NCI-H345 treated with DMSO at 0.1 percent for 48 hours (cell line): ENCODE measurements at regions not wholly inside any gene's neighbourhood (a gene's known extent, or its start where the extent isn't known, plus 50 kb on each side); places are given as distances from the start of the nearest gene placed in this dataset.

Experiments used
- DNase-seq: peaks from one replicate; lab custom pipeline; 2025; ENCODE audit not compliant: unreplicated experiment; lab: John Stamatoyannopoulos, UW

DNA sequence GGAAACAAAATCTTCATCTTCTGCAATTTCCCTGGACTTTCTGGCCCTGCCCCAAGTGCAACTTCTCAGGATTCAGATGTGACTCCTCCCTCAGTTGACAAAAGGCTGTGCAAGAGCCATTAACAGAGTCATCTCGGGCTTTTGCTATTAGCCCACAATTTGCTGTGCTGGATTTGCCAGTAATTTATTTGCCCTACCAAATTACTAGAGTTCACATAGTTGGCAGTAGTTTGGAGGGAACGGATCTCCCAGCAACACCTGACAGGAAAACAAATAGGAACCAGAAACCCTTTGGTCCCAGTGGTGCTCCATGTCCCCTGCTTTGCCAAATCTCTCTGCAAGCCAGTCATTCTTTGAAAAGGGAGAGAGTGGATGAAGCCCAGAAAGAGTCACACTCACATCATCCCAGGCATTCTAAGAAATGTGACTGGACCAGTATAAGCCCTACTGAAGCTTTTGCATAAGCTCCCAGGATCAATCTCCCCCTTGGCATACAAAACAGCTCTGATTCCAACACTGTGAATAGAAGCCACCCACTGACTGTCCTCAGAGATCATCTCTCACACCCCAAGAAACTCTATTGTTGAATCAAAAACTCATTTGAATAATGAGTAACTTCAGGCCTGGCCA is 350.1 kb upstream of the NBEA start:
- no peak for DNase-seq

DNA sequence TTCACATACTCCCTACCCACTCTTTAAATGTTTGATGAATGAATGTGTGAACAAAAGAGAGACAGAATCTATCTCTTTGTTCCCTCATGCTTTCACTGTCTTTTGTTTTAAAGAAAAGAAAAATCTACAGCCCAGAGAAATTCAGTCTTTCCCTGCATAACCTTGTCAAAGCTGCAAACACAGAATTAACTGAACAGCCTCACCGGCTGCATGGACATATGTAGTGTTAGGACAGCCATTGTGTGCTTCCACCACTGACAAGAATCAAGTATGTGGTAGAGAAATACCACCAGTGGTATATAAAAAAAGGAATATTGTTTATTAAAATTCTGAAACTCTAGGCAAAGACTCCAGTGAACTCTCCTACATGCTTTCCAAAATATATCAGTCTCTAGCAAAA is 348.4 kb upstream of the NBEA start:
- no peak for DNase-seq

DNA sequence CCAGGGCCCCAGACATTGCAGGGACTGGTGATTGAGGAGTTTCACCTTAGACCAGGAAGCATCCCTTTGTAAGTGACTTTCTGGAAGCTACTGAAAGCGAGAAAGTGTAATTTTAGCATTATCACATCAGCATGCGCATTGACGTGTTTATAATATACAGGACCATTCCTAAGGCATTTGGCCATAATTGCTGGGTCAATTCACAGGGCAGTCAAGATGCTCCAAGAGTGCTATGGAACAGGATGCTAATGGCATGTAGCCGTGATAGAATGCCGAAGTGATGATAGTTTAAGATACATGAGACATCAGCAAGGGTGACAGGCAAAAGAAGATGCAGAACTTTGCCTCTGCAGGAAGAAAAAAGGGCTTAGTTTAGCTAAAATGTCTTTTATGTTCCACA is 347.6 kb upstream of the NBEA start:
- no peak for DNase-seq

DNA sequence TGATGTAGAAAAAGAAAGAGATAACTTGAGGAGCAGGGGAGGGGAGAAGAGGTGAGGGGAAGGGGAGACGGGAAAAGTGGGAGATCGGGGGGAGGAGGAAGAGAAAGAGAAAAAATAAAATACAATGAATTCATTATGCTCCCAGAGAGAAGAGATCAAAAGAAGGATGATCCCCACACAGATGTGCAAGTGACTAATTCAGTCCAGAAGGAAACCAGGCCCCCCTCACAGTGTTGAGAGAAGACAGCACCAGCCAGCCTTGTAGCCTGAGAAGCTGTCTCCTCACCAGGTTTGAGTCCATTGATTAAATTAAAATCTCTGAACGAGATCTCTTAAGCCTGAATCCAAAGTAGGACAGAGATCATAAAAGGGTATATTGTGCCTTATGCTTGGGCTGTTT is 333.7 kb upstream of the NBEA start:
- no peak for DNase-seq

DNA sequence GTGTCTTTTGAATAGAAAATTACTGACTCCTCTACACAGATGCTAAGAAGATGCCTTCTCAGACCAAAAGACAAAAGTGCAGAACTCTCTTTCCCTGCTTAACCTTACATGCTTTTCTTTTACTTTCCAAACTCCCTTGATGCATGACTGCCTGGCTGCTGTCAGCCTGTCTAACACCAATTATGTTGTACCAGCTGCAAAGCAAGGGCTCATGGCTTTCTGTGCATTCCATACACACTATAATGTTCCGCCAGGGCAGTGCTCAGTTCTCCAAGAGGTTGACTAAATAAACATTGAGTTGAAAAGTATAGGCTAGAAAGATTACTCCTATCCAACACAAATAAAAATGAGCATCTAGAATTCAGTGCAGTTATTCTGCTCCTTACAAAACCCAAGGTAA is 330.4 kb upstream of the NBEA start:
- DNase-seq = no peak

DNA sequence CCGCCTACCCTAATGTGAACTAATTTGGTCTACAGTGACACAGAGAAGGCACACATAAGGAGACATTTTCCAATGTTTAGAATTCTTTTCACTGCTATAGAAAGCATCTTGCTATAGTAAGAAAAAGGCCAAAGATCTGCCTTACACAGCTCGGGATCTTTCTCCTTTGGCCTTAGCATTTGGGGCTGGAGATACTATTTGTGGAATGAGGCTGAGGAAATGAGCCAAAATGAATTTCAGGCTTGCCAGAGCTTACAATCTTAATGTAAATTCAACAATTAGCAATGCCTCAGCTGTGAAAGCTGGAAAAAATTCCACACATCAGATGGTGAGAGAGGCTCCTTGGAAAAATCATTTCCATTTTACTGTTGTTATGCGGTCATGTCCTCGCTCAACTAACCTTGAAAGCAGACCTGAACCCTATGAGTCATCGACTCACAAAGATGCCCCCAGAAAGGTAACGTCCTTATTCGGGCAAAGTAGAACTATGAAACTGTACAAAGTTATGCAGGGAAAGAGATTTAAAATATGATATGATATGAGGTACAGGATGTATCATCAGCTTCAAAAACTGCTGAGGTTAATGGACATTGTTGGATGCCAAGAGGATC is 324.5 kb upstream of the NBEA start:
- no peak for DNase-seq

DNA sequence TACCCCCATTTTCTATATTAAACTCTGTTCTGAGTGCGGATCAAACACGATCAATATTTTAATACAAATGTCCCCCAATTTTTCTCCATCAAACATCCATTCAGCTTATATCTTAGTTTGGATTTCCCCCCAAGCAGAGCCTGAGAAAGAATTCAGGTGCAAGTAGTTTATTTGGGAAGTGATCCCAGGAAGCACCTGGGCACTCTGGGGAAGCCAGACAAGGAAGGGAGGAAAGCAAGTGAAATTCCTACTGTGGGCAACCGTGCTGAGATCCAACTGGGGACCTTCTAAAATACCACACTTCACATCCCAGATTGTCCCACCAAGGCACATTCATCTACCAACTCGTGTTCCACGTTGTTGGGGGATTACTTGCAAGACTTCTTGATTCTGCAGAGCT is 323.4 kb upstream of the NBEA start:
- no peak for DNase-seq

DNA sequence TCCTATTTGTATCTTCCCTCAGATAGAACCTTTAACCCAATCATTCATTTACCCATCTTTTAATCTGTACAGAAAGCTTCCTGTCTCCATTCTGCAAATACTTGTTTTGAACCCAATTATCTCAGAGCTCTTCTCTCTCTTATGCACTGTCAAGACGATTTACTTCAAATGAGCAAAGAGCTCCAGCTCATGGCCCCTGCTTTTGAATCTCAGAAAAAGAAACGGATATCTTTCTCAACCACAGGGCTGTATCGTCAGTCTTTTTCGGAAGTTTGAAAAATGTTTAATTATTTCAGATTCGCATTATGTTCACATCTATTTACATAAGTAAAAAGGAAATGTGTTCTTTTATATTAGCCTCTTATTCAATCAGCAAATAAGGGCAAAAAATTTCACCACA is 322.7 kb upstream of the NBEA start:
- no peak for DNase-seq

DNA sequence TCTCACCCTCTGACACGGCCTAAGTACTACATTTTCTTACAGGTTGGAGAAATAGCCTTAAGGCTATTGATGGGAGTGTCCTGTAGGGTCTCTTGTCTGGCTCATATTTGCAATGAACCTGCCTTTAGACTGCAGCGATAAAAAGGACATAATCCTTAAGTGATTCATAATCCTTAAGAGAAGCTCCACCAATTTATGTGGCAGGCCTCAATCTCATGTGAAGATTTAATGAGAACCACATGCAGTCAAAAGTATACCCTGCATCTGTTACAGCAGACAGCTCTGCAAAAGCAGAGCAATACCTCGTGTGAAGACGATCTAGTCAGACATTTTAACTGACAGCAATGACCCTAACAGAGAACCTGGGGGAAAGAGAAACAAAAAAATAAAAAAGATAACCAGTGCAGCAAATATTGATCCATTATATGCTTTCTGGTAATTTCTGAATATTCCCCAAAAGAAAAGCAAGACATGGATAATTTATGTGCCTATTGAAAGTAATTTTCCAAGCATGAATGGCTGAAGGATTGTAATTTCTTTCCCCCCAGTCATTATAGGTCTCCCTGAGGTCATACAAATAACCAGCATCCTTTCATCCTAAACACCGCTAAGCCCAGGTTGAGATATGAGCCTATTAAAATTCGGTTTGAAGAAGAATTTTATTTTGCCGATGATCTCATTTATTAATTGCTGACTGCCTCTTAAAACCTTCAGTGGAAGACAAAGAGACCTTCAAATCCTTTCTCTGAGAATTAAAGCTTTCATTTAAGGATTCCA is 321.8 kb upstream of the NBEA start:
- no peak for DNase-seq

DNA sequence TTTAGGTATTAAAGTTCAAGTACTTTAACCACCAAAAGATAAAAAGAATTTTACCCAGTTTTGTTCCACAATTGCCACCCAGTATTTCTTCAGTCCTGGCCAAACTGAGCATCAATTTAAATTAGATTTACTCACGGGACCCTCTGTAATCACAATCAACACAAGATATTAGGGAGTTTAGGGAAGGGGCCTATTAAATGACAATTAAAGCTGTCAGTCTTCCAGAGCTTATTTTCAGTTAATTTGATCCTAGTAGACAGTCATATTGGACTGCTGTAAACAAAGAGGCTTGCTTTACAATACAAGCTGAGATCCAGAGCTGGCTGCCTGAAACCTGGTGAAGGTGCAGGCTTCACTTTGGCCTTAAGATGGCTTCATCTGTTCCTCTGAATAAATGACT is 321.2 kb upstream of the NBEA start:
- no peak for DNase-seq

DNA sequence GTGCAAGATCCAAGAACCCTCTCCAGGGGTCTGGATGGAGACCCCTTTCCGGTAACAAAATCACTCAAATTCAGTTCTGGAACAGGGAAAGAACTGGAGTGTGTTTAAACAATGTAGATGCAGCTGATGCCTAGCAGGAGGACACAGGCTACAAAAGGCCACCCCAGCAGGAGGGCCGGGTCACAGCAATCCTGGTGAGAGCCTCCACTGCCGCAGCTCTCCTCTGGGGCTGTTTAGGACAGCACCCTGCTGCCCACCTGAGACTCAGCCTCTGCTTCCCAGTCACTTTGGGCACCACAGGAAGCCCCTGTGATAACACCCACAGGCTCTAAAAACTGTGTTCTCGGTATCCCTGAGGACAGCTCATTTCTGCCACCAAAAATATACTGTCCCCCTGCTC is 318.7 kb upstream of the NBEA start:
- peak; percentile 15 for DNase-seq

DNA sequence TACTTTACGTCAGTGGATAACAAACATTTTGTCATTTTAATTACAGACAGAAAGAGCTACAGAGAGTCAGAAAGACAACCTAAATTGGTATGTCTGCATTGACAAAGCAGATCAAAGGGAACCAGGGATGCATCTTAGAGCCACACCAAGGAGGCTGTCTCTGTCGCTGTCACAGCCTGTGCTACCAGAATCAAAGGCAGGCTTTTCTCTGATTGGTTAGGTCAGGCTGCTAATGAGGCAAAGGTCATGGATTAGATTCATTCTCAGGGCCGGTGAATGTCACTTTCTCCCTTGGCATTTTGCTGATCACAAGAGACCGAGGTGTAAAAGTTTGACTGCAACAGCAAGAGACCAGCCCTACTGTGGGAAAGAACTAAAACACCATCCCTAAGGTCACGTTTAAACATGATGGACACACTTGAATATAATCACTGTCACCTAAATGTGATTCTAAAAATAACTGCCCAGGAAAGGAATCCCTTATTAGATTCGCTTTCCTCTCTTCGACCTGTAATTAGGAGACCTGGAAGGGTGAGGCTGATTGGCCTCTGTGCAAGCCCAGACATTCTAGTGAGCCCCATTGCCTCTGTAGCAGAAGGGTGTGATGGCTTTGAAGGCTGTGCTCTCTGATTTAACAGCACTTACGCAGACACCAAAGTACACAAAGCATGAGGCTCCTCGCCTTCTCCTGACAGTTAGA is 314.4 kb upstream of the NBEA start:
- no peak for DNase-seq

DNA sequence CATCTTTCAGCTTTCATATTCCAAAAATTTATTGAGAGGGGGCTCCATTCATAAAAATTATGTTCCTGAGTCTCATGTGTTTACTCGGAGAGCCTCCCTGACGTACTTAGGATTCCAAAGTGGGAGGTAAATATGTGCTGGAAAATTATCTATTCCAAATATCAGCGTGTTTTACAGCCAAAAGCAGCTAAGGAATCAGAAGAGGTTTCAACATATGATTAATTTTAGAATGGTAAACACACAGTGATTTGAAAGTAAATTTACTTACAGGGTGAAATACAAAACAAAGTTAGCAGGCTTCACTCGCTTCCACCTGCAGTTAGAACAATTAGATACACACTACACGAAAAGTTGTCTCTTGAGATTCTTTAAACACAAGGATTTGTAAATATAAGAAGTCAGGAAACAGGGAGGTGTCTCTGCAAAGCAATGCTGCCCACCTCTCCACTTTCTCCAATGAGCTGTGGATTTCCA is 313.8 kb upstream of the NBEA start:
- DNase-seq = no peak

DNA sequence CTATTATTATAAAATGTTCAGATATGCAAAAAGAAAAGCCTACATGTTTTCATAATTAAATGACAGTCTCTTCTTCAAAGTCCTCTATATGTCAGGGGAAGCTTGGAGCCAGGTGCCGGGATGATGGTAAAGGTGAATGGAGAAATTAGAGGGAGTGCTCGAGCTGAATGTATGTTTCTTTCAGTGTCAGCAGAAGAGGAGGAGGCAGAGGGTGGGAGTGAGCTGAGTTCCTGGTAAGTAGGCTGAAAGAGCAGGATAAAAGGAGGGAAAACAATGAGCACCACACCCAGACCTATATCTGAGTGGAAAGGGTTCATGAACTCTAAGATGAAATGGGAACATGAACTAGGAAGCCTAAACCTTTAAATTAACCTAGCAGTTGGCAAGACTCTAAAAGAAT is 307.6 kb upstream of the NBEA start:
- DNase-seq = no peak

DNA sequence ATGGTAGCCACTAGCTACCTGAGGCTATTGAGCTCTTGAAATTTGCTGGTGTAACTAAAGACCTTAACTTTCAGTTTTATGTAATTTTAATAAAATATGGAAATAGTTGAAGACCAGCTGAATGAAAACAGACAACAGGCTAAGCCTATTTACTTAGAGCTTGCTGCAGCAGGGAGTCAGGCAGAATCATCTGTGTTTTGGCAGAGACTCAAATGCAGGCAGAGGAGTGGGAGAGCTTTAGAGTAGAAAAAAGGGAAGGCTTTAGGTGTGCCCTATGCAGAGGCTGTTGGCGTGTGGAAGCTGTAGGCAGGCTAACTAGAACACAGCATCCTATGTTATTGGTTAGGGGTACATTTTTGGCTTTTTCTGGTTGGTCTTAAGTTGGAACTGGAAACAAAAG is 304.9 kb upstream of the NBEA start:
- DNase-seq = peak; percentile 1

DNA sequence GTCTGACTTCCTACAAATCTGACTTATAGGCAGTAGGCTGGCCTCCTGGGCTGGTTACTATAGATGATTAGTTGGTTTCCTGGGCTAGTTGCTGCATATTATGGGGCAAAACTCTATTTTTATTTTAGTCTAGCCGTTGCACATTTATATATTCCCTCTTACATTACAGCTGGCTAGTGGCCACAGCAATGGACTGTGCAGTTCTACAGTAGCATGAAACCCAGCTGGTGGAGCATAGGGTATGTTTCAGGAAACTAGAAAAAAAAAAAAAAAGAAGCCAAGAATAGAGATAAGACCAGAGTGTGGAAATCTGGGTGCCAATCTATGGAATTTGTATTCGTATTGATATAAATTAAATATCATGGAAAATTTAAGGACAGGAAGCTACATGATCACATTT is 304.4 kb upstream of the NBEA start:
- no peak for DNase-seq

DNA sequence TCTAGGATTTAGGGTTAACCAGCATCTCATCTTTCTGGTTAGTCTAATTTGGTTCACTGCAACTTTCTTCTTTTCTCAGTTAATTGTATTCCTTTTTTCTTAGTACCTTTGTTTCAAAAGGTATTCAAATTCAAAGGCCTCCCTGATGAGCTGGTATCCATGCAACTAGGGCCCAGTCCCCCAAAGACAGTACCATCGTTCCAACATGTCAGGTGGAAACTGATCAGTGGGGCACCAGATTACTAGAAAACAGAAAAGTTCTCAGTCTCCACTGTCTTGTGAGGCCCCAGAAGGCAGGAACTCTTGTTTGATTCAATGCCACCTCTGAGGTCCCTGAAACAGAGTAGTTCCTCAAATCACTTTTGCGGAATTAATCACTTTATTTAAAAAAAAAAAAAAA is 303.2 kb upstream of the NBEA start:
- DNase-seq = no peak

DNA sequence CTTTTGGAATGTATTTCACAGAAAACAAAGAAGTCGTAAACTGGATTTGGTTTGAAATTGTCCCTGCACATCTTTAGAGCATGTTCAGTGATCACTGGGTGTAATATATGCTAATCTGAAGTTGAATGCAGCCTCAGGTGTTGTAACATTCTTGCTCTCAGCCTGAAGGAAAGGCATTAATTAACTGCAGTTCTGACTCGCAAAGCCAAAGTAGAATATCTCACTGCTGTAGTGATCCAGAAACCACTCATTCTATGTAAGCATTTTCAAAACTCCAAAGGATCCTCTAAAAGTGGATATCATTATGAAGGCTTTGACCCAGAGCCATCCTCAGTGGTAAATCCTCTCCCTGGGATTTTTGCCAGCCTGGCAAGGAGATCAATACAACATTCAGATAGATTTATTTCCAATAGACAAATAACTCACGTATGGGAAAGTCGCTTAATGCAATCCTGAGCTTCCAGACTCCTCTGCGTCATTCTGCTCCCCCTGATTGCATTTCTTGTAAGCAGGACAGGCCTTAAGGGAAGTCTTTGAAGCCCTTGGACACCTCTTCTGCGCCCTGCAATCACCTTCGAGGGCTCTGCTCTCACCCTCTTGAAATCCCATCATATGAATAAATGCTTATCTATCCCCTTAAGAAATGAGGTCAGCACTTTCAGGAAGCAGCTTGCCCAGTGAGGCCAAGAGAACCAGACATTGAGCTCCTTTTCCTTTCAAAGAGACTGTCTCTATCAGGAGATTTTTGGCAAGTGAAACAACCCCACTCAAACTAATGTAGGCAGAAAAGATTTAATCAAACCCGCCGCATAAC is 301.7 kb upstream of the NBEA start:
- no peak for DNase-seq

DNA sequence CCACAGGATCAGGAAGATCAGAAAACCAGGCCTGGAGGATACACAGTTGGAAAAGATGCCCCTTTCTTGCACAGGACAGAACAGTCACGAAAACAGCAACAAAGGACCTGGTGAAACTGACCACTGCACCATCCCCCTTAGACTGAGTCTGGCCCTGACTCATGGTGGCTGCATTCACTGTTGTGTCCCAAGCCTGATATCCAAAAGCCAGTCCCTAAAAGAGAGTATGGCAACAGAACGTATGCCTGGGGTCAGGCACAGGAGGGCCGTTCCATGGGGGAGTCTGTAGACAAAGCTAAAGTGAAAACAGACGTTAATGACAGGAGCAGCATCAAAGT is 301.1 kb upstream of the NBEA start:
- no peak for DNase-seq

DNA sequence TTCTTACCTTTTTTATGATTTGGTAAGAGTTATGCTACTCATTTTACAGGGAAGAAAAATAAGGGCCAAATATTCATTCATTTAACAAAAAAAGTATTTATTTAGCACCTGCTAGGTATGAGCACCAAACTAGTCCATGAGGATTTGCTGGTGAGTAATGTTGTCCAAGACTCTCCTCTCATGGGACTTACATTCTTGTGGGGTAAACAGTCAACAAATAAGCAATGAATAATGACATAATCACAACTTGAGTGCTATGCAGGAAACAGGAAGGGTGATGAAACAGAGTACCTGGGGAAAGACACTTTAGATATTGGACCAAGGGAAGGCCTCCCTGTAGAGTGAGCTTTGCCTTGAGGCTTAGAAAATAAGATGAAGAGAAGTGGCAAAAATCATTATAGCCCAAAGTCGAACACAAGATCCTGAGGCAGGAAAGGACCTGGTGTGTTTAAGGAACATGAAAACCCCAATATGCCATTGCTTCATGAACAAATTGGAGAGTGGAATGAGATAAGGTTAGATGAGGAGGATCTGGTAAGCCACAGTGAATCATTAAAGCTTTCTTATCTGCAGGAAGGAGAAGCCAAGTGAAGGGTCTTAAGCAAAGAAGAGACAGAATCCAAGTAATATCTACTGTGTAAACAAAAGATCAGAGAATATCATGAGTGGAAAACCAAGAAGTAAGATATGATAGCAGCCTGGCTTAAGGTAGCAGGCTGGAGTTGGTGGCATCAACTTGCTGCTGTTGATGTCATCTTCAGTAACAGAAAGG is 294.5 kb upstream of the NBEA start:
- DNase-seq = no peak
